ENCODE measurements at regions not wholly inside any gene's neighbourhood (a gene's known extent, or its start where the extent isn't known, plus 50 kb on each side); places are given as distances from the start of the nearest gene placed in this dataset.

DNA sequence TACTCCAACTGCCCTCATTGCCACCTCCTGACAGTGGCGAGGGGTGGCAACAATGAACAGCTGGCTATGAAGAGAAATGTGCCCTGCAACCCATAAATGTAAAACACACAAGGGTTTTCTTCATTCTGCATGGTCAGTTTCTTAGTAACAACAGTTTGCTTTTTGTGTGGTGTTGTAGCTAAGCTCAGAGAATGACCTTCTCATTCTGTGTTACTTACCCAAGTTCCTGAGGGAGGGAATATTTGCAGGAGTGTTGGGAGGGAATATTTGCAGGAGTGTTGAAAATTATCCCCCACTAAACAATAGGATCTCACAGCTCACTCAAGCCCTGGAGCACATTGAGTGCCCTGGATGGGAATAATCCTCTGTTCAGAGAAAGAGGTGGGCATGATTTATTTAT is 456.4 kb upstream of the CDH4 start:
- no peak for DNase-seq
- no peak overlapping the region for H3K4me2 ChIP-seq
- TF ChIP-seq POLR2AphosphoS5 (IDR thresholded peaks at IDR 0.05; ENCODE audit: low read depth, low read length) = no peak
- TF ChIP-seq RXRA (IDR thresholded peaks at IDR 0.05; ENCODE audit: borderline replicate concordance, low read depth) = no peak
- no peaks in the 10 kb centered on the region for H3K4me1 ChIP-seq (ENCODE audit: control insufficient read depth in 1 of 2, insufficient read depth in 2 of 2, low read depth in 1 of 2, low read length in 1 of 2)
- H3K9ac ChIP-seq = no peak overlapping the region
- H3K36me3 ChIP-seq (replicated peaks in 1 of 2; ENCODE audit: control insufficient read depth in 1 of 2, insufficient read depth in 2 of 2, low read length in 1 of 2) = no peaks in the 10 kb centered on the region
- no peak overlapping the region for H3K27ac ChIP-seq (ENCODE audit: low read depth in 2 of 2, low read length in 1 of 2)
- H4K20me1 ChIP-seq (ENCODE audit: insufficient read depth) = no peaks in the 10 kb centered on the region
- H3K4me3 ChIP-seq (ENCODE audit: low read depth in 2 of 2, low read length in 1 of 2) = no peak overlapping the region
- WGBS (ENCODE audit: low lambda C conversion rate) = 0% methylated on average over 1 of the region's 1 CpG
- ChIA-PET POLR2A (no interaction called here), CTCF (no interaction called here)
- H3K9me2 ChIP-seq = no peaks in the 10 kb centered on the region
- no peak overlapping the region for H2AFZ ChIP-seq (ENCODE audit: low read depth)
- H3K9me3 ChIP-seq = no peaks in the 10 kb centered on the region; the same call in 1 of the 2 replicates
- no peaks in the 10 kb centered on the region for H3F3A ChIP-seq (replicated peaks; ENCODE audit: insufficient read depth)
- no peaks in the 10 kb centered on the region for H3K27me3 ChIP-seq (ENCODE audit: insufficient read depth)
- no peaks in the 10 kb centered on the region for H3K79me2 ChIP-seq (ENCODE audit: insufficient read depth)

GRCh38 chr20:60800185-60800584 is 451.9 kb upstream of the CDH4 start:
- H3K36me3 ChIP-seq (replicated peaks in 1 of 2; ENCODE audit: control insufficient read depth in 1 of 2, insufficient read depth in 2 of 2, low read length in 1 of 2) = no peaks in the 10 kb centered on the region
- POLR2A ChIA-PET = no interaction called here
- no peaks in the 10 kb centered on the region for H3K9me3 ChIP-seq
- TF ChIP-seq, protein P1, sequence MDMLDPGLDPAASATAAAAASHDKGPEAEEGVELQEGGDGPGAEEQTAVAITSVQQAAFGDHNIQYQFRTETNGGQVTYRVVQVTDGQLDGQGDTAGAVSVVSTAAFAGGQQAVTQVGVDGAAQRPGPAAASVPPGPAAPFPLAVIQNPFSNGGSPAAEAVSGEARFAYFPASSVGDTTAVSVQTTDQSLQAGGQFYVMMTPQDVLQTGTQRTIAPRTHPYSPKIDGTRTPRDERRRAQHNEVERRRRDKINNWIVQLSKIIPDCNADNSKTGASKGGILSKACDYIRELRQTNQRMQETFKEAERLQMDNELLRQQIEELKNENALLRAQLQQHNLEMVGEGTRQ (IDR thresholded peaks at IDR 0.05; ENCODE audit: borderline replicate concordance, low read depth, low read length) = no peak
- no peak for TF ChIP-seq NFIC (IDR thresholded peaks at IDR 0.05; ENCODE audit: borderline replicate concordance)
- TF ChIP-seq, protein P2, sequence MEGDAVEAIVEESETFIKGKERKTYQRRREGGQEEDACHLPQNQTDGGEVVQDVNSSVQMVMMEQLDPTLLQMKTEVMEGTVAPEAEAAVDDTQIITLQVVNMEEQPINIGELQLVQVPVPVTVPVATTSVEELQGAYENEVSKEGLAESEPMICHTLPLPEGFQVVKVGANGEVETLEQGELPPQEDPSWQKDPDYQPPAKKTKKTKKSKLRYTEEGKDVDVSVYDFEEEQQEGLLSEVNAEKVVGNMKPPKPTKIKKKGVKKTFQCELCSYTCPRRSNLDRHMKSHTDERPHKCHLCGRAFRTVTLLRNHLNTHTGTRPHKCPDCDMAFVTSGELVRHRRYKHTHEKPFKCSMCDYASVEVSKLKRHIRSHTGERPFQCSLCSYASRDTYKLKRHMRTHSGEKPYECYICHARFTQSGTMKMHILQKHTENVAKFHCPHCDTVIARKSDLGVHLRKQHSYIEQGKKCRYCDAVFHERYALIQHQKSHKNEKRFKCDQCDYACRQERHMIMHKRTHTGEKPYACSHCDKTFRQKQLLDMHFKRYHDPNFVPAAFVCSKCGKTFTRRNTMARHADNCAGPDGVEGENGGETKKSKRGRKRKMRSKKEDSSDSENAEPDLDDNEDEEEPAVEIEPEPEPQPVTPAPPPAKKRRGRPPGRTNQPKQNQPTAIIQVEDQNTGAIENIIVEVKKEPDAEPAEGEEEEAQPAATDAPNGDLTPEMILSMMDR (IDR thresholded peaks at IDR 0.05) = no peak
- no peak for TF ChIP-seq GATA2 (CRISPR knock-in tag; IDR thresholded peaks at IDR 0.05)
- TF ChIP-seq FOXJ3 (CRISPR knock-in tag; IDR thresholded peaks at IDR 0.05) = no peak
- TF ChIP-seq, protein P3, sequence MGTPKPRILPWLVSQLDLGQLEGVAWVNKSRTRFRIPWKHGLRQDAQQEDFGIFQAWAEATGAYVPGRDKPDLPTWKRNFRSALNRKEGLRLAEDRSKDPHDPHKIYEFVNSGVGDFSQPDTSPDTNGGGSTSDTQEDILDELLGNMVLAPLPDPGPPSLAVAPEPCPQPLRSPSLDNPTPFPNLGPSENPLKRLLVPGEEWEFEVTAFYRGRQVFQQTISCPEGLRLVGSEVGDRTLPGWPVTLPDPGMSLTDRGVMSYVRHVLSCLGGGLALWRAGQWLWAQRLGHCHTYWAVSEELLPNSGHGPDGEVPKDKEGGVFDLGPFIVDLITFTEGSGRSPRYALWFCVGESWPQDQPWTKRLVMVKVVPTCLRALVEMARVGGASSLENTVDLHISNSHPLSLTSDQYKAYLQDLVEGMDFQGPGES (IDR thresholded peaks at IDR 0.05; ENCODE audit: low read depth, low read length) = no peak
- TF ChIP-seq YY1 (IDR thresholded peaks at IDR 0.05; ENCODE audit: low read depth) = no peak
- no peak for TF ChIP-seq MXI1 (IDR thresholded peaks at IDR 0.05; ENCODE audit: low read depth, low read length)
- TF ChIP-seq SMC3 (IDR thresholded peaks at IDR 0.05; ENCODE audit: low read depth, low read length) = no peak
- TF ChIP-seq USF1 (IDR thresholded peaks at IDR 0.05; ENCODE audit: borderline replicate concordance, low read depth) = no peak
- TF ChIP-seq ZBTB33 (IDR thresholded peaks at IDR 0.05; ENCODE audit: borderline replicate concordance, low read depth) = no peak
- no peak for TF ChIP-seq GABPA (IDR thresholded peaks at IDR 0.05; ENCODE audit: low read depth)
- no peak for TF ChIP-seq REST (IDR thresholded peaks at IDR 0.05; ENCODE audit: low read depth, low read length)
- TF ChIP-seq MEF2A (IDR thresholded peaks at IDR 0.05; ENCODE audit: borderline replicate concordance, low read depth) = no peak
- TF ChIP-seq JUND (IDR thresholded peaks at IDR 0.05) = no peak
- no peak for TF ChIP-seq TCF12 (IDR thresholded peaks at IDR 0.05)
- TF ChIP-seq CHD2 (IDR thresholded peaks at IDR 0.05; ENCODE audit: low read length, partially characterized antibody) = no peak
- TF ChIP-seq RXRA (IDR thresholded peaks at IDR 0.05; ENCODE audit: borderline replicate concordance, low read depth) = no peak

More at GRCh38 chr20:60800185-60800584, 451.9 kb upstream of the CDH4 start:
- 3% methylated on average over 1 of the region's 1 CpG for WGBS (ENCODE audit: low lambda C conversion rate)
- H3K9ac ChIP-seq = no peak overlapping the region
- H3K4me3 ChIP-seq (ENCODE audit: low read depth in 2 of 2, low read length in 1 of 2) = no peak overlapping the region
- no peaks in the 10 kb centered on the region for H3F3A ChIP-seq (replicated peaks; ENCODE audit: insufficient read depth)
- no peaks in the 10 kb centered on the region for H3K4me1 ChIP-seq (ENCODE audit: control insufficient read depth in 1 of 2, insufficient read depth in 2 of 2, low read depth in 1 of 2, low read length in 1 of 2)
- no peak overlapping the region for H2AFZ ChIP-seq (ENCODE audit: low read depth)
- H3K9me2 ChIP-seq = no peaks in the 10 kb centered on the region
- H3K27ac ChIP-seq (ENCODE audit: low read depth in 2 of 2, low read length in 1 of 2) = no peak overlapping the region
- CTCF ChIA-PET = no interaction called here
- no peaks in the 10 kb centered on the region for H4K20me1 ChIP-seq (ENCODE audit: insufficient read depth)
- DNase-seq = no peak
- no peaks in the 10 kb centered on the region for H3K79me2 ChIP-seq (ENCODE audit: insufficient read depth)
- H3K27me3 ChIP-seq (ENCODE audit: insufficient read depth) = no peaks in the 10 kb centered on the region
- H3K4me2 ChIP-seq = no peak overlapping the region

Measured in SK-N-SH (cell line).